B cell (primary cell): ENCODE measurements at regions not wholly inside any gene's neighbourhood (a gene's known extent, or its start where the extent isn't known, plus 50 kb on each side); places are given as distances from the start of the nearest gene placed in this dataset.

Experiments
- ATAC-seq: fragments of 200-7000 bp; cut with Tn5 transposase; one replicate; pipeline ENCODE4 v1.10.0; 2021; ENCODE audit warnings: low read depth, mild to moderate bottlenecking, moderate number of reproducible peaks, moderate library complexity
- CTCF ChIA-PET: fragments of 350-600 bp; sonication (Branson Sonifier 250); formaldehyde crosslinking; loops from one replicate; lab custom pipeline; 2021; ENCODE audit warnings: antibody characterized with exemption, inconsistent platforms; lab: Charles Lee
- POLR2A ChIA-PET: fragments of 350-600 bp; sonication (Branson Sonifier 250); formaldehyde crosslinking; loops from one replicate; lab custom pipeline; 2021; ENCODE audit warnings: antibody characterized with exemption; lab: Charles Lee
- DNase-seq: peaks from one replicate; pipeline ENCODE4 v3.0.0; 2013
- H2AFZ ChIP-seq: 2 replicates; pipeline ENCODE4 v1.6.1; 2012; ENCODE audit warnings: mild to moderate bottlenecking, low read depth, low read length; ENCODE audit not compliant: insufficient read depth, poor library complexity, severe bottlenecking
- H3K27ac ChIP-seq, 2 donors: 1 replicate in 1 of 2; 2 replicates in 1 of 2; pipeline ENCODE4 v1.5.1; 2012 to 2013; ENCODE audit warnings: low read length in 2 of 2, mild to moderate bottlenecking in 2 of 2, moderate library complexity in 1 of 2
- H3K27me3 ChIP-seq, 4 experiments: fragments of 200-600 bp in 1 of 4; sonication (generic) in 1 of 4; replicated peaks in 1 of 4; 1 replicate in 2 of 4; 2 replicates in 2 of 4; pipeline versions ENCODE4 v1.6.1 to v1.7.0; 2013 to 2016; ENCODE audit warnings: low read length in 3 of 4, mild to moderate bottlenecking in 2 of 4, mixed read lengths in 1 of 4, moderate library complexity in 1 of 4; ENCODE audit not compliant: insufficient read depth in 4 of 4, control insufficient read depth in 3 of 4; ENCODE audit errors: control extremely low read depth in 1 of 4
- H3K36me3 ChIP-seq, 2 experiments: replicated peaks in 1 of 2; 1 replicate in 1 of 2; 2 replicates in 1 of 2; pipeline versions ENCODE4 v1.6.1 to v1.7.1; 2013; ENCODE audit warnings: low read length in 1 of 2; ENCODE audit not compliant: insufficient read depth in 2 of 2, control insufficient read depth in 1 of 2; ENCODE audit errors: control extremely low read depth in 1 of 2, extremely low read depth in 1 of 2
- H3K4me1 ChIP-seq, 2 donors: fragments of 200-600 bp in 1 of 2; sonication (generic) in 1 of 2; 1 replicate in 1 of 2; 2 replicates in 1 of 2; pipeline versions ENCODE4 v1.5.1 to v1.6.1; 2013 to 2017; ENCODE audit warnings: low read length in 2 of 2; ENCODE audit not compliant: control insufficient read depth in 2 of 2, insufficient read depth in 2 of 2
- H3K4me2 ChIP-seq: replicated peaks from 2 replicates; pipeline ENCODE3; 2012; ENCODE audit warnings: mild to moderate bottlenecking, low read depth, low read length; ENCODE audit not compliant: poor library complexity, severe bottlenecking
- H3K4me3 ChIP-seq, 5 experiments: fragments of 200-600 bp in 1 of 5; sonication (generic) in 1 of 5; 1 replicate in 3 of 5; 2 replicates in 2 of 5; pipeline versions ENCODE4 v1.5.1 to v1.7.0; 2011 to 2016; ENCODE audit warnings: low read length in 4 of 5, mild to moderate bottlenecking in 4 of 5, low read depth in 2 of 5, control low read depth in 1 of 5, moderate library complexity in 1 of 5; ENCODE audit not compliant: insufficient read depth in 1 of 5; ENCODE audit errors: control extremely low read depth in 1 of 5, extremely low read depth in 1 of 5
- H3K79me2 ChIP-seq: fragments of 200-600 bp; sonication (generic); one replicate; pipeline ENCODE4 v1.6.0; 2016; ENCODE audit warnings: low read length; ENCODE audit not compliant: control insufficient read depth, insufficient read depth
- H3K9ac ChIP-seq: fragments of 200-600 bp; sonication (generic); 2 replicates; pipeline ENCODE4 v1.6.1; 2017; ENCODE audit warnings: mild to moderate bottlenecking, low read length, moderate library complexity
- H3K9me3 ChIP-seq, 3 donors: one replicate each; pipeline versions ENCODE4 v1.6.1 to v1.7.1; 2013; ENCODE audit warnings: low read length in 2 of 3; ENCODE audit not compliant: control insufficient read depth in 2 of 3, insufficient read depth in 1 of 3; ENCODE audit errors: control extremely low read depth in 1 of 3
- H4K20me1 ChIP-seq: 2 replicates; pipeline ENCODE4 v1.6.0; 2012; ENCODE audit warnings: mild to moderate bottlenecking, low read length; ENCODE audit not compliant: insufficient read depth, control insufficient read depth, poor library complexity, severe bottlenecking
- H3K27ac Mint-ChIP-seq: one replicate; pipeline ENCODE4 v1.8.0; 2021; ENCODE audit warnings: mixed read lengths
- H3K27me3 Mint-ChIP-seq: one replicate; pipeline ENCODE4 v1.8.0; 2021; ENCODE audit warnings: mixed read lengths
- H3K4me1 Mint-ChIP-seq: one replicate; pipeline ENCODE4 v1.8.0; 2021; ENCODE audit warnings: mixed read lengths
- H3K4me3 Mint-ChIP-seq: one replicate; pipeline ENCODE4 v1.8.0; 2021; ENCODE audit warnings: mixed read lengths
- H3K9me3 Mint-ChIP-seq: one replicate; pipeline ENCODE4 v1.8.0; 2022; ENCODE audit warnings: mixed read lengths; ENCODE audit not compliant: insufficient read depth
- CTCF ChIP-seq: fragments of 200-600 bp; IDR thresholded peaks from one replicate; pipeline ENCODE4 v1.8.0; 2022; ENCODE audit warnings: antibody characterized with exemption, mild to moderate bottlenecking
- EZH2 ChIP-seq: IDR thresholded peaks from 2 replicates; pipeline ENCODE4 v1.6.1; 2012; ENCODE audit warnings: borderline replicate concordance, low read depth, mild to moderate bottlenecking, moderate library complexity, low read length; ENCODE audit not compliant: insufficient read depth, poor library complexity, severe bottlenecking
- WGBS: methylation state at CpG from one replicate; pipeline ENCODE4 v1.1.5; 2013; ENCODE audit warnings: missing lambda C conversion rate; ENCODE audit not compliant: insufficient coverage; 5-methylcytosine and 5-hydroxymethylcytosine counted together
- intact Hi-C: fragments of 100-400 bp; cut with micrococcal nuclease; formaldehyde crosslinking; loops from one replicate; pipeline ENCODE4 v1.10.0; 2022

DNA sequence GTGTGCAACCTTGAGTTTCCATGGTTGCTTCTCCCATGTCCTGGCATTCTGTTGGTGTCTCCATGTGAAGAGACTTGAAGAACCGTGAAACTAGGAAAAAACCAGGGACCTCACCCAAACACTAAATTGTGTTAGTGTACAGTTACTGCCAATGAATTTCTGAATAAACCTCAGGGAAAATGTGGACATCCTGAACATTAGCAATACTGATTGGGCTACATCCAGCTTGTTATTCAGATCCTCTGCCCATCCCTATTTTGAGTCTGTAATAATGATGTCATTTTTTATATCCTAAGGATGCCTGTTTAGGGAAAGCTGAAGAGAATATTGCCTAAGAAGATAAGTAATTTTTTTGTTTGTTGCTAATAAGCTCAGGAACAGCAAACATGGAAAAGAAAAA lies 262.7 kb downstream of the TMA16 start:
- DNase-seq (no peak), ATAC-seq (no peak)
- intact Hi-C loops = loop anchor here (5.0 to 10.0 kb wide), 2 partner anchors 142 to 1260 kb away; no protein-coding TSS in a partner anchor
- H3K27ac ChIP-seq = no peak overlapping the region
- H3K4me2 ChIP-seq = no peak overlapping the region
- H3K4me3 Mint-ChIP-seq = no peak overlapping the region
- no peaks in the 10 kb centered on the region for H4K20me1 ChIP-seq
- H3K4me1 Mint-ChIP-seq = peaks cover 5% of the 10 kb centered on the region
- H3K9ac ChIP-seq = no peak overlapping the region
- H3K27ac Mint-ChIP-seq = no peak overlapping the region
- H3K9me3 ChIP-seq = no peaks in the 10 kb centered on the region
- H3K27me3 ChIP-seq = peaks cover 0 to 3% (median 1%) of the 10 kb centered on the region in 4 experiments
- no peaks in the 10 kb centered on the region for H3K79me2 ChIP-seq
- no peaks in the 10 kb centered on the region for H3K36me3 ChIP-seq
- no peaks in the 10 kb centered on the region for H3K9me3 Mint-ChIP-seq
- peaks cover 5 to 6% of the 10 kb centered on the region in 2 donors for H3K4me1 ChIP-seq
- H3K4me3 ChIP-seq = no peak overlapping the region
- CTCF ChIA-PET = interaction anchor here (1.4 to 9.1 kb wide), 4 partner anchors 10 to 272 kb away, joined by 3 to 225 read pairs (median 22); no protein-coding TSS in a partner anchor
- POLR2A ChIA-PET = no interaction called here
- WGBS = no CpG with 5 or more reads among the region's 1 CpG
- no peaks in the 10 kb centered on the region for H3K27me3 Mint-ChIP-seq
- no peak overlapping the region for H2AFZ ChIP-seq
- no peak for TF ChIP-seq EZH2

DNA sequence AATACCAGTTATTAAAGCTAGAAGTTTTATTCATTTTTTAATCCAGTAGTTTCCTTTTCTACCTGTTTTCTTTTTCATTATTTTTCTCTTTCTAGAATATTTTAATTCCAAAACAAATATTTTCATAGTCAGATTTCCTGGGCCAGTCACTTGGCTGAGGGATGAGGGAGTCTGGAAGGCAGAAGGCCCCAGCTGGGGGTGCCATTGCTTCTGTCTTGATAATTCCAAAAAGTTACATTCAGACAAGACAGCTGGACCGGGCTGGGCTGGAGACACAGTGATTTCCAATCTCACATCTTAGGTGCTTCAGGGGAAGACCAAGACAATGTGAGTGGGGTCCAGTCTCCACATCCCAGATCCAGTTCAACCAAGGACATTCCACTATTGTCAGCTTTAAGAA lies 263.5 kb downstream of the TMA16 start:
- no peak overlapping the region for H3K27ac Mint-ChIP-seq
- 100% methylated on average over 1 of the region's 1 CpG for WGBS

More for the DNA sequence above, 263.5 kb downstream of the TMA16 start:
- H2AFZ ChIP-seq = no peak overlapping the region
- H3K9me3 ChIP-seq = no peaks in the 10 kb centered on the region
- no peak for TF ChIP-seq EZH2
- no peak for TF ChIP-seq CTCF
- no peaks in the 10 kb centered on the region for H3K79me2 ChIP-seq
- peaks cover 0 to 3% (median 1%) of the 10 kb centered on the region in 4 experiments for H3K27me3 ChIP-seq
- Mint-ChIP-seq H3K27me3 (no peaks in the 10 kb centered on the region), H3K4me3 (no peak overlapping the region), H3K9me3 (no peaks in the 10 kb centered on the region), H3K4me1 (peaks cover 5% of the 10 kb centered on the region)
- ChIA-PET POLR2A (no interaction called here), CTCF (interaction anchor here (0.5 to 9.1 kb wide), 6 partner anchors 11 to 1298 kb away, joined by 3 to 225 read pairs (median 4); no protein-coding TSS in a partner anchor)
- no peaks in the 10 kb centered on the region for H3K36me3 ChIP-seq
- DNase-seq (no peak), ATAC-seq (no peak)
- H3K4me3 ChIP-seq = no peak overlapping the region
- peaks cover 5 to 6% of the 10 kb centered on the region in 2 donors for H3K4me1 ChIP-seq
- intact Hi-C loops = loop anchor here (5.0 to 10.0 kb wide), 2 partner anchors 143 to 1261 kb away; no protein-coding TSS in a partner anchor
- H3K9ac ChIP-seq = no peak overlapping the region
- H4K20me1 ChIP-seq = no peaks in the 10 kb centered on the region
- no peak overlapping the region for H3K4me2 ChIP-seq
- H3K27ac ChIP-seq = no peak overlapping the region
